GM12873 (cell line): ENCODE measurements at regions not wholly inside any gene's neighbourhood (a gene's known extent, or its start where the extent isn't known, plus 50 kb on each side); places are given as distances from the start of the nearest gene placed in this dataset.

Experiments used
- TF ChIP-seq, protein P1 (sequence below): IDR thresholded peaks from 2 replicates; pipeline ENCODE4 v1.5.1; 2012; ENCODE audit warnings: low read depth, mild to moderate bottlenecking, moderate library complexity, low read length, control low read depth; ENCODE audit not compliant: insufficient read depth; ENCODE audit errors: missing control alignments

DNA sequence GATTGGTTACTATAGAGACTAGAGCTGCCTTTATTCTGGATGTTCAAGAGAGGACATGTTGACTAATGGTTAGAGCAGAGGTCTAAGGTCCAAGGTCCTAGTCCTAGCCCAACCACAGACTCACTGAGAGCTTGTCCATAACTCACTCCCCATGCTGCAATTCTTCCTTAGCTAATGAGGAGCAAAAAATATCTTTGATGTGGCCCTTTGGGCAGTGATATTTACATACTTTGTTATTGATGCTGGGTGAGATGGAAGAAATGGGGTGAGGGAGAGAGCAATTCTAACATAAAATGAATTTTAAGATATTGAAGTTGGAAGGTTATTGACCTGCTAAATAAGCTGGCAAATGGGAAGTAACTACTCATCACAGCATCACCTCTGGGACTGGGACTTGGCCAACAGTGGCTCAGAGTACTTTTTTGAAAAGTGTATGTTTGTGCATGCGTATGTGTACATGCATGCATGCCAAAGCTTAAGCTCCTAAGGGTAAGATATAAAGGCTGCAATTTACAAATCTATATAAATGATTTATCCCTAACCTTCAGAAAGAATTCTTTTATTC, 58.0 kb upstream of the ANKRD55 start:
- TF ChIP-seq, protein P1, sequence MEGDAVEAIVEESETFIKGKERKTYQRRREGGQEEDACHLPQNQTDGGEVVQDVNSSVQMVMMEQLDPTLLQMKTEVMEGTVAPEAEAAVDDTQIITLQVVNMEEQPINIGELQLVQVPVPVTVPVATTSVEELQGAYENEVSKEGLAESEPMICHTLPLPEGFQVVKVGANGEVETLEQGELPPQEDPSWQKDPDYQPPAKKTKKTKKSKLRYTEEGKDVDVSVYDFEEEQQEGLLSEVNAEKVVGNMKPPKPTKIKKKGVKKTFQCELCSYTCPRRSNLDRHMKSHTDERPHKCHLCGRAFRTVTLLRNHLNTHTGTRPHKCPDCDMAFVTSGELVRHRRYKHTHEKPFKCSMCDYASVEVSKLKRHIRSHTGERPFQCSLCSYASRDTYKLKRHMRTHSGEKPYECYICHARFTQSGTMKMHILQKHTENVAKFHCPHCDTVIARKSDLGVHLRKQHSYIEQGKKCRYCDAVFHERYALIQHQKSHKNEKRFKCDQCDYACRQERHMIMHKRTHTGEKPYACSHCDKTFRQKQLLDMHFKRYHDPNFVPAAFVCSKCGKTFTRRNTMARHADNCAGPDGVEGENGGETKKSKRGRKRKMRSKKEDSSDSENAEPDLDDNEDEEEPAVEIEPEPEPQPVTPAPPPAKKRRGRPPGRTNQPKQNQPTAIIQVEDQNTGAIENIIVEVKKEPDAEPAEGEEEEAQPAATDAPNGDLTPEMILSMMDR = no peak

DNA sequence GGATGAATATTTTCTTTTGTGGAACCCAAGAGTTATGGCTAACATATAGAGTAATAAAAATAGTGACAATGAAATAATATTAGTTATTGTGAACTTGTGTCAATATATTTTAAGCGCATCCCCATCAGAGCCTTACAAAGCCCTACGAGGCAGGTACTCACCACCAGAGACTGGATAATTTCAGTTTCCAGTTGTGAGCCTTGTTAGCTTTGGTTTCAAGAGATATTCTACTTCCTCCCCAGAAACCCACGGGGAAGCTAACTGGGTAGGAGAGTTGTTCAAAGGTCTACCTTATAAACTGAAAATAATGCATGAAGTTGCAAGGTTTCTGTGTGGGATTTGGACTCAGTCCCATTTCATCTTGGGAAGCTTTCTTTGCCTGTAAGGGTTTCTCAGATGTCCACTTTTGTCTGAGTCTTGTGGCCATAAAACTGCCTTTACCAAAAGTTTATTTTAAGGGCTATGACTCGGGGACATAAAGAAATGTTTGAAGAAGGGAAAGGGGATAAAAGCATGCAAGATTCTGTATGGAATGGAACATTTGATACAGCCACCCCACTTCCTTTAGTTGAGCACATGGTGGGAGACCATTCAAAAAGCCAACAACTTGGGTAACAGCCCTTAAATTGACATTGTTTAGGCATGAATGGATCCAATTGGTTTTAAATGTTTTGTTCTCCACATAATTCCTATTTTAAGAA, 57.4 kb upstream of the ANKRD55 start:
- TF ChIP-seq, protein P1 = no peak

DNA sequence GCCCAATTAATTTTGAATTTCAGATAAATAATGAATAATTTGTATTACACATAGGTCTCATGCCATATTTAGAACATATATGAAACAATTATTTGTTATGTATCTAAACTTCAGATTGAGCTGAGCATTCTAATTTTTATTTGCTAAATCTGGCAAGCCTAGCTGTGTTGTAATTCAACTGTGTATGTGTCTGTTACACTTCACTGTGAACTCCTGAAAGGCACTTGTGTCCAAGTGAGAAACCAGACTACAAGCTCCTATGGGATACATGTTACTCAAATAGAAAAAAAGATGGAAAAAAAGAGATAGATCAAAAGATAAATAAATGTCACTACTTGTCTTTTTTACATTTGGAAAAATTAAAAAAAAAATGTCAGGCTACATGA, 56.5 kb upstream of the ANKRD55 start:
- TF ChIP-seq, protein P1 = no peak

DNA sequence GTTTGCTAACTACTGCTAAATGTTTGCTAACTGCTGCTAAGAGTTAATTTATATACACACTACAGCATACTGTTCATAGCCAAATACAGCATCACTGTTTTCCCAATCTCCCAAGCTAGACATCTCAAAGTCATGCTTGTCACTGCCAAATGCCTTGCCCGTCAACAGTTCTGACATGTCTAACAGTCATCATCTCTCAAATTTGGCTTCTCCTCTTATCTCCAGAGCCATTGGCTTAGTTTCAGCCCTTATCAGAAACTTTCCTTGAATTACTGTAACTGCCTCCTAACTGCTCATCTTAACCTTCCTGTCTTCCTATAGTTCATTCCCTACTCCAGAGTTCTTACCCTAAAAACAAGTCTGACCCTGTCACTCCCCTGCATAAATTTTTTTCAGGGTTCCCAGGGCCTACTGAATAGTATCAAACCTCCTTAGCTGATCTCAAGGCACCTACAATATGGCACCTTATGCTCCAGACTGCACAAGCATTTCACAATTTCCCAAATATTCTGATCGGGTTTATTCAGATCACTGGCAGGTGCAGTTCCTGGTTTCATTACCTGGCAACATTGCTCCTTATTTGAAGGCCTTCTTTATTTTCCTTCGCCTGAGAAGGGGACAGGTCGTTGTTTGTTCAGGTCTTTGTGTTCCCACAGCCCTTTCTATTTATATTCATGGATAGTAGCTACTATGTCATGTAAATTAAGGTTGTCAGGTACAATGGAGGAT, 55.9 kb upstream of the ANKRD55 start:
- TF ChIP-seq, protein P1 = no peak

DNA sequence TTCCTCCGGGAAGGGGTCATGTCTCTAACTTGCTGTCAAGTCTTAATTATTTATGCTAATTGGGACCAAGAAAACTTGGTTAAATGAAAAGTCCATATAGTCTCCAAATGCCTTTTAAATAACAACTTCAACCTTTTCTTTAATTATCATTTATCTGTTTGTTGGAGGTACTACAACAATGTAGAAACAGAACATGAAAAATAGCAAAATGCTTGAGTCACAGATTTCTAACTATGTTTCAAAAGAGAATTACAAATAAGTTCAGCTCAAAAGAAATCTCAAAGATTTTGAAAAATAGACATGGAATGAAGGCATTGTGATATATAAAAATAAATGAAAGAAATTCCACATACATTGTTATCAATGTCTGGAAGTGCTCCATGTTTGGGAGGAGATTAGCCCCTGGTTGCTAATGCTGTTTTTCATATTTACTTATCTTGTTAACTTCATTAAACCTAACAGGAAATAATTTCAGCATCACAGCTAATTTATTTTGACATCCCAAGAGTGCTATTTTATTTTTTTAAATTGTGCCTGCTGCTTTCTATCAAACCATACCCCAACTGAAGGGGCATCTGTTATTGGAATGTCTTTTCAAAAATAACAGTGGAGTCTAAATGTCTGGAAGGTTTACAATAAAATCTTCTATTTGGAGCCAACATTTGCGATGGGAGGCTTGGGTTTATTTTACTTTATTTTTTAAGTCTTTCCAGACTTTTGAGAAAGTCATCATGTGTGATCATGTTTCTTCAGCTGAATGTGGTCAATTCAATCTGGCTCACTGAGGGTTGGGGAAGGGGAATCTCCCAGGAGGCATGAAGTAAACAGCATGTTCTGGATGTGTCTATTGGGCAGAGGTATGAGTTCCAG, 53.1 kb upstream of the ANKRD55 start:
- TF ChIP-seq, protein P1 = no peak

DNA sequence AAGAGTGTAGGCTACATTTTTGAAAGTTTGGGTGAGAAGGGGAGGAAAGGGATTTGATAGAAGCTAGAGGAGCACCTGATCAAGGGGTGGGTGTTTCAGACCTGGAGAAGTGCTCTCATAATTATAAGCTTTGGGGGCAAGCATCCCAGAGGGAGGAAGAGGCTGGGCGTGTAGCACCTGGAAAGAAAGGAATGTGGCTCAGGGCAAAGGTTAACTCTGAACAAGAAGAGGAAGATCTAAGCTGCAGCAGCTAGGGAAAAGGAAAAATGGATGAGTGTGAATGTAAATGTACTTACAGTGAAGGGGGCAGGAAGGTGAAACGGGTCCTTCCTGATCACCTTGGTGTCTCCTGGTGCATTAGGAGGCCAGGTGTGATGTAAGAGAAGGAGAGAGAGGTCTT, 49.8 kb upstream of the ANKRD55 start:
- TF ChIP-seq, protein P1 = no peak
